Naive thymus-derived CD8-positive, alpha-beta T cell (primary cell): ENCODE measurements at regions not wholly inside any gene's neighbourhood (a gene's known extent, or its start where the extent isn't known, plus 50 kb on each side); places are given as distances from the start of the nearest gene placed in this dataset.

Experiments
- ATAC-seq, 2 donors: fragments of 150-1000 bp; cut with Tn5 transposase in 1 of 2; sonication (Bioruptor Pico), chemical (Tn5 transposase) in 1 of 2; 1 replicate in 1 of 2; 2 replicates in 1 of 2; pipeline ENCODE4 v1.10.0; 2021; ENCODE audit warnings: mild to moderate bottlenecking in 2 of 2, moderate library complexity in 2 of 2
- POLR2A ChIA-PET: fragments of 350-600 bp; sonication (Branson Sonifier 250); formaldehyde crosslinking; loops from one replicate; lab custom pipeline; 2021; ENCODE audit warnings: antibody characterized with exemption; lab: Charles Lee
- DNase-seq, 10 donors: peaks; one replicate each; pipeline versions ENCODE4 v3.0.0 to v3.0.0-alpha.2; 2020 to 2022
- H3K27ac Mint-ChIP-seq, 10 donors: one replicate each; pipeline ENCODE4 v1.8.0; 2020 to 2022; ENCODE audit warnings: mild to moderate bottlenecking in 10 of 10, mixed read lengths in 10 of 10, moderate library complexity in 4 of 10, inconsistent platforms in 1 of 10
- H3K27me3 Mint-ChIP-seq, 5 donors: one replicate each; pipeline ENCODE4 v1.8.0; 2021 to 2022; ENCODE audit warnings: mixed read lengths in 5 of 5
- H3K36me3 Mint-ChIP-seq, 3 donors: one replicate each; pipeline ENCODE4 v1.8.0; 2020 to 2022; ENCODE audit warnings: mixed read lengths in 3 of 3, mild to moderate bottlenecking in 2 of 3, inconsistent platforms in 1 of 3
- H3K4me1 Mint-ChIP-seq, 4 donors: one replicate each; pipeline ENCODE4 v1.8.0; 2021 to 2022; ENCODE audit warnings: mixed read lengths in 4 of 4
- H3K4me3 Mint-ChIP-seq, 10 donors: one replicate each; pipeline ENCODE4 v1.8.0; 2020 to 2022; ENCODE audit warnings: mild to moderate bottlenecking in 10 of 10, mixed read lengths in 10 of 10, moderate library complexity in 6 of 10, inconsistent platforms in 1 of 10
- H3K9me3 Mint-ChIP-seq, 9 donors: one replicate each; pipeline ENCODE4 v1.8.0; 2020 to 2022; ENCODE audit warnings: mixed read lengths in 9 of 9, mild to moderate bottlenecking in 3 of 9, inconsistent platforms in 1 of 9, moderate library complexity in 1 of 9

GRCh38 chr3:74353039-74353438 lies 261.4 kb downstream of the CNTN3 start:
- Mint-ChIP-seq H3K36me3 (peaks cover 0 to 3% (median 0%) of the 10 kb centered on the region in 3 donors), H3K27ac (no peak overlapping the region)
- POLR2A ChIA-PET = no interaction called here

GRCh38 chr3:74352166-74352565 lies 262.3 kb downstream of the CNTN3 start:
- ATAC-seq = no peak
- H3K36me3 Mint-ChIP-seq = peaks cover 0 to 3% (median 0%) of the 10 kb centered on the region in 3 donors
- POLR2A ChIA-PET = no interaction called here

More at GRCh38 chr3:74353039-74353438, 261.4 kb downstream of the CNTN3 start:
- Mint-ChIP-seq H3K4me3 (no peak overlapping the region), H3K9me3 (peaks cover 0 to 30% (median 5%) of the 10 kb centered on the region in 9 donors), H3K27me3 (no peaks in the 10 kb centered on the region), H3K4me1 (no peaks in the 10 kb centered on the region)
- DNase-seq (no peak), ATAC-seq (no peak)

GRCh38 chr3:74351213-74351612 lies 263.2 kb downstream of the CNTN3 start:
- POLR2A ChIA-PET = no interaction called here
- Mint-ChIP-seq H3K27me3 (no peaks in the 10 kb centered on the region), H3K9me3 (peaks cover 0 to 30% (median 7%) of the 10 kb centered on the region in 9 donors), H3K36me3 (peaks cover 0 to 3% (median 0%) of the 10 kb centered on the region in 3 donors), H3K4me1 (no peaks in the 10 kb centered on the region), H3K4me3 (no peak overlapping the region), H3K27ac (no peak overlapping the region)
- ATAC-seq (no peak), DNase-seq (no peak)

More at GRCh38 chr3:74352166-74352565, 262.3 kb downstream of the CNTN3 start:
- no peak for DNase-seq
- Mint-ChIP-seq H3K9me3 (peaks cover 0 to 30% (median 7%) of the 10 kb centered on the region in 9 donors), H3K4me3 (no peak overlapping the region), H3K4me1 (no peaks in the 10 kb centered on the region), H3K27me3 (no peaks in the 10 kb centered on the region), H3K27ac (no peak overlapping the region)

GRCh38 chr3:74349015-74349414 lies 265.4 kb downstream of the CNTN3 start:
- Mint-ChIP-seq H3K4me1 (no peaks in the 10 kb centered on the region), H3K4me3 (no peak overlapping the region), H3K9me3 (peaks cover 0 to 20% (median 7%) of the 10 kb centered on the region in 9 donors), H3K27me3 (no peaks in the 10 kb centered on the region), H3K36me3 (peaks cover 0 to 3% (median 0%) of the 10 kb centered on the region in 3 donors), H3K27ac (no peak overlapping the region)
- DNase-seq (no peak), ATAC-seq (no peak)
- POLR2A ChIA-PET = no interaction called here

- Mint-ChIP-seq H3K36me3 (no peaks in the 10 kb centered on the region), H3K4me1 (no peaks in the 10 kb centered on the region), H3K9me3 (peaks cover 0 to 20% (median 6%) of the 10 kb centered on the region in 9 donors), H3K27ac (no peak overlapping the region), H3K27me3 (no peaks in the 10 kb centered on the region), H3K4me3 (no peak overlapping the region)
- POLR2A ChIA-PET = no interaction called here
- DNase-seq (no peak), ATAC-seq (no peak)
Observed at GRCh38 chr3:74347563-74348268, 266.7 kb downstream of the CNTN3 start.

GRCh38 chr3:74346896-74347295 lies 267.6 kb downstream of the CNTN3 start:
- no peaks in the 10 kb centered on the region for H3K27me3 Mint-ChIP-seq
- peaks cover 0 to 13% (median 6%) of the 10 kb centered on the region in 9 donors for H3K9me3 Mint-ChIP-seq
- no peaks in the 10 kb centered on the region for H3K4me1 Mint-ChIP-seq
- DNase-seq = no peak
- H3K36me3 Mint-ChIP-seq = no peaks in the 10 kb centered on the region
- ATAC-seq = no peak
- POLR2A ChIA-PET = no interaction called here
- H3K4me3 Mint-ChIP-seq = no peak overlapping the region
- H3K27ac Mint-ChIP-seq = no peak overlapping the region

GRCh38 chr3:74345701-74346100 lies 268.8 kb downstream of the CNTN3 start:
- POLR2A ChIA-PET = no interaction called here

GRCh38 chr3:74344865-74345440 lies 269.5 kb downstream of the CNTN3 start:
- no peak for ATAC-seq
- Mint-ChIP-seq H3K9me3 (peaks cover 0 to 8% (median 7%) of the 10 kb centered on the region in 9 donors), H3K4me1 (no peaks in the 10 kb centered on the region)

More at GRCh38 chr3:74345701-74346100, 268.8 kb downstream of the CNTN3 start:
- Mint-ChIP-seq H3K27ac (no peak overlapping the region), H3K4me1 (no peaks in the 10 kb centered on the region), H3K27me3 (no peaks in the 10 kb centered on the region), H3K4me3 (no peak overlapping the region), H3K9me3 (peaks cover 0 to 7% (median 5%) of the 10 kb centered on the region in 9 donors), H3K36me3 (no peaks in the 10 kb centered on the region)
- no peak for DNase-seq
- ATAC-seq = no peak

GRCh38 chr3:74343391-74343790 lies 271.1 kb downstream of the CNTN3 start:
- ATAC-seq = no peak
- POLR2A ChIA-PET = no interaction called here
- Mint-ChIP-seq H3K4me3 (no peak overlapping the region), H3K9me3 (peaks cover 0 to 24% (median 7%) of the 10 kb centered on the region in 9 donors), H3K4me1 (no peaks in the 10 kb centered on the region), H3K36me3 (no peaks in the 10 kb centered on the region), H3K27me3 (no peaks in the 10 kb centered on the region), H3K27ac (no peak overlapping the region)
- DNase-seq = no peak

More at GRCh38 chr3:74344865-74345440, 269.5 kb downstream of the CNTN3 start:
- H3K4me3 Mint-ChIP-seq = no peak overlapping the region
- no peak overlapping the region for H3K27ac Mint-ChIP-seq
- POLR2A ChIA-PET = no interaction called here
- H3K27me3 Mint-ChIP-seq = no peaks in the 10 kb centered on the region
- no peak for DNase-seq
- H3K36me3 Mint-ChIP-seq = no peaks in the 10 kb centered on the region

GRCh38 chr3:74338998-74339397 lies 275.5 kb downstream of the CNTN3 start:
- Mint-ChIP-seq H3K9me3 (peaks cover 0 to 39% (median 8%) of the 10 kb centered on the region in 9 donors), H3K27ac (no peak overlapping the region), H3K27me3 (no peaks in the 10 kb centered on the region), H3K4me3 (no peak overlapping the region), H3K36me3 (no peaks in the 10 kb centered on the region), H3K4me1 (no peaks in the 10 kb centered on the region)
- ATAC-seq = no peak
- POLR2A ChIA-PET = no interaction called here
- no peak for DNase-seq

- POLR2A ChIA-PET = no interaction called here
- H3K4me1 Mint-ChIP-seq = no peaks in the 10 kb centered on the region
Observed at GRCh38 chr3:74332165-74332564, 282.3 kb downstream of the CNTN3 start.

GRCh38 chr3:74331711-74332110 lies 282.7 kb downstream of the CNTN3 start:
- Mint-ChIP-seq H3K27ac (no peak overlapping the region), H3K27me3 (no peaks in the 10 kb centered on the region), H3K4me3 (no peak overlapping the region), H3K4me1 (no peaks in the 10 kb centered on the region), H3K9me3 (peaks cover 0 to 15% (median 4%) of the 10 kb centered on the region in 9 donors), H3K36me3 (no peaks in the 10 kb centered on the region)
- DNase-seq (no peak), ATAC-seq (no peak)
- POLR2A ChIA-PET = no interaction called here

More at GRCh38 chr3:74332165-74332564, 282.3 kb downstream of the CNTN3 start:
- no peaks in the 10 kb centered on the region for H3K27me3 Mint-ChIP-seq
- H3K9me3 Mint-ChIP-seq = peaks cover 0 to 15% (median 4%) of the 10 kb centered on the region in 9 donors
- no peak overlapping the region for H3K4me3 Mint-ChIP-seq
- H3K36me3 Mint-ChIP-seq = no peaks in the 10 kb centered on the region
- H3K27ac Mint-ChIP-seq = no peak overlapping the region
- ATAC-seq = no peak
- no peak for DNase-seq

- POLR2A ChIA-PET = no interaction called here
- no peak for ATAC-seq
- Mint-ChIP-seq H3K27me3 (no peaks in the 10 kb centered on the region), H3K9me3 (peaks cover 0 to 4% (median 0%) of the 10 kb centered on the region in 9 donors), H3K36me3 (no peaks in the 10 kb centered on the region), H3K27ac (no peak overlapping the region), H3K4me1 (no peaks in the 10 kb centered on the region), H3K4me3 (no peak overlapping the region)
- no peak for DNase-seq
Observed at GRCh38 chr3:74329096-74329495, 285.4 kb downstream of the CNTN3 start.
